Left renal cortex interstitium (tissue), 4 donors: ENCODE measurements at regions not wholly inside any gene's neighbourhood (a gene's known extent, or its start where the extent isn't known, plus 50 kb on each side); places are given as distances from the start of the nearest gene placed in this dataset.
A peak's percentile ranks its signal among the peaks of the same experiment; 100 is the strongest.
"Not testable (repeated sequence)": the region's sequence is repeated elsewhere in the genome, so short reads cannot be mapped to it uniquely, and the experiment has no call there.

Experiments
- DNase-seq, 4 donors: peaks; one replicate each; pipeline ENCODE4 v3.0.0-alpha.2; 2013; ENCODE audit warnings: low read depth in 4 of 4, low spot score in 2 of 4, missing footprints in 1 of 4

DNA sequence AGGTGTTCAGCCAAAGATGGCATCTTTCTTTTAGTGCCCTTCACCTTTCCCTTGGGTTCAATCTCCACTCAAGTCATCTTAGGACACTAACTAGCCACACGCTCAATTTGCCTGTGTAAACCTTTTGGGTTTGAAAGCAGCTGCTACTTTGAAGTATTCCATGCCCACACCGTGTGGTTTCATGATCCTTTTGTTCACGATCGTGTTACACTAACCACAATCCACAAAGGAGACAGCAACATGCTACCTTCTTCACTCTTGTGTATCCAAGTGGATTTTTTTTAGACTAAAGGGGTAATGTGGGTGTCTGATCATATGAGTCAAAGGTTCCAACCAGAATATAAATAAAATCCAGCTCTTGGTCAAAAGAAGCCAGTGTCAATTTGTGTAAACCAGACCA, 122.7 kb upstream of the FAR2 start:
- DNase-seq = no peak

GRCh38 chr12:29029484-29029883, 119.6 kb upstream of the FAR2 start:
- DNase-seq = not testable (repeated sequence)

DNA sequence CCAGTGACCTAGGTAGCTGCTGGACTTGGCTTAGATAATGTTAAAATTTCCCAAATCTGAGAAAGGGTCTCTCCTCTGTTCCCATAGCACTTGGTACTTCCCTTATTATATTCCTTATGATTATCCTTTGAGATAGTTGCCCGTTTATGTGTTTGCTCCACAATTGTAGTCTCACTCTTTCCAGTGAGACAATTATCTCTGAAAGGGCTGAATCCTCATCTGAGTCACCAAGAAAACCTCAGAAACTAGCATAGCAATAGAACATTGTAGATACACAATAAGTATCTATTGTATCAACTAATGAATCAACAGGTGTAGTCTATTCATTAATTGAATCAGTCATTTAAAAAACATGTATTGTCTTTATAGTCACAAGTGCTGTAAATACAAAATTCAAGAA, 119.1 kb upstream of the FAR2 start:
- DNase-seq = no peak

- no peak for DNase-seq
These were observed 116.6 kb upstream of the FAR2 start for GRCh38 chr12:29032446-29032845.

DNA sequence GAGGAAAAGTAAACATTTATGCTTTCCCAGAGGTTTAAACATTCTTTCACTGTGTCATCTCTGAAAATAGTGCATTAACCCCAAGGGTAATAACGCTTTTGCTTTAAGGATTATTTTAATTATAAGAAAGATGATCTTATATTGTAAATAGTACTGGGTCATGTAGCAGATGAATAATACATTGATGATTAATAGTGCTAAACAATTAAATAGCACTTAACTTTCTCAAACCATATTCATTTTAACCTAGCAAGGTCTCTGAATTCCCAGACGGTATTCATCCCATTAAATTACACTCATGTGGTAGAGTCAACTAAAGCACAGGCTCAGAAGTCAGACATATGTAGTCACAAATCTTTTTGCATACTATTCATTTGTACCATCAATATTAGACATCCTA, 115.6 kb upstream of the FAR2 start:
- no peak for DNase-seq

GRCh38 chr12:29035112-29035511, 114.0 kb upstream of the FAR2 start:
- DNase-seq = no peak

GRCh38 chr12:29039013-29039412, 110.1 kb upstream of the FAR2 start:
- no peak for DNase-seq

DNA sequence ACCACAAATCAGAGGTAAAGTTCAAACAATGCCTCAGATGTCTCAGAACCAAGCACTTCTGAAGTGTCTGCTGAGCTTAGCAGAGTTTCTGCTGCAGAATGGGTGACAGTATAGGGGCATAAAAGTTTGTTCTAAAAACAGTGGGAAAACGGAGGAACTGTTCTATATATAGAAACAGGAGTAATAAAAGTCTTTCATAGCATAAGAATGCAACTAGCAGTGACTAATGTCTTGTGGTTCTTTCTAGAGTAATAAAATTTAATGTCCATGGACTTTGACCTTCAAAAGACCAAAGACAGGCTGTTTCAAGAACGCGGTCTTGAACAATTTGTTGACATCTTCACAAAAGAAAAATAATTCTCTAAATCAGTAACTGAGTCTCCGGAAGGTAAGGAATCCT, 107.5 kb upstream of the FAR2 start:
- DNase-seq = peak in 1 of 4 donors; percentile 40

GRCh38 chr12:29043069-29043468, 106.0 kb upstream of the FAR2 start:
- DNase-seq = no peak

DNA sequence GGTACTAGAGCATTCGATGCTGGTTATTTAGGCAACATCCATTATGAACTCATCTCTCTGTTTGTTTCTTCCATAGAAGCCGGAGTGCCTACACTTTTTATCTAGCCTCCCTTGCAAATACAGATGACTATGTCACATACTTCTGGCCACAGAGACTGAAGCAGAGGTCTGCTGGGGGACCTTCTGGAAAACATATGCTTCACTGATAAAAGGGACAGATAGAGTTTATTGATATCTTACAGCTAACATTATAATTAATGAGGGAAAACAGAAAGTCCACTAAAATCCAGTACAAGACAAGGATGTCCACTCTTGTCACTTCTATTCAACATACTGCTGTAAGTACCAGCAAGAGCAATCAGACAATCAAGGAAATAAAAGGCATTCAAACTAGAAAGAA, 104.3 kb upstream of the FAR2 start:
- DNase-seq = no peak

DNA sequence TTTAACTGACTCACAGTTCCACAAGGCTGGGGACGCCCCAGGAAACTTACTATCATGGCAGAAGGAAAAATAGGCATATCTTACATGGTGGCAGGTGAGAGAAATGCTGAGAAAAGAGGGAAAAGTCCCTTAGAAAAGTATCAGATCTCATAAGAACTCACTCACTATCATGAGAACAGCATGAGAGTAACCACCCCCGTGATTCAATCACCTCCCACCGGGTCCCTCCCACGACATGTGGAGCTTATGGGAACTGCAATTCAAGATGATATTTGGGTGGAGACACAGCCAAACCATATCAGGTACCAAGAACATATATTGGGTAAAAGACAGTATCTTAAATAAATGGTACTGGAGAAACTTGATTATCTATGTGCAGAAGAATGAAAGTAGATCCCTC, 100.3 kb upstream of the FAR2 start:
- DNase-seq = no peak

GRCh38 chr12:29050503-29050902, 98.6 kb upstream of the FAR2 start:
- no peak for DNase-seq

- no peak for DNase-seq
These were observed 97.9 kb upstream of the FAR2 start for GRCh38 chr12:29051221-29051620.

GRCh38 chr12:29053567-29053966, 95.5 kb upstream of the FAR2 start:
- DNase-seq = no peak

- no peak for DNase-seq
These were observed 94.0 kb upstream of the FAR2 start for GRCh38 chr12:29054858-29055663.

DNA sequence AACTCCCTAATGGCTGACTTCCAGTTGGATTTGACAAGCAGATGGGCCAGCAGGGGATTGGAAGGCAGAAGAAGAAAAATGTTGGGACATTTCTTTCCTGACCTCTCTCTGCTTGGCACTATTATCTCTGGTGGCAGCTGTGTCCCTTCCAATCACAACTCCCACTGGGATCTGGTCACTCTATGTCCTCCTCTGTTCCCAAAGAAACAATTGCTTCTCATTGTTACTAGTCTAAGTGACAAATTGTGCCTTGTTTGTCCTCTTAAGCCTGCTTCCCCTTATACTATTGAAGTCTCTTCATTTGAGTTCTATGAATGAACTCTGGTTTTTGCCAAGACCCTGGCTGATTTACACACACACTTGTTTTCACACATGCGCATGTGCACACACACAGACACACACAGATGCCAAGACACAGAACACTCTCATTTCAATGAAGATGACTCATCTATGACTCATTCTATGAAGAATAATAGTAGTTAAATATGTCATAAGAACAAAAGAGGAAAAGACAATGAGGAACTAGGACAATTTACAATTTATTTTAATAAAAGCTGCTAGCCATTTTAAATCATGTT, 83.0 kb upstream of the FAR2 start:
- no peak for DNase-seq

DNA sequence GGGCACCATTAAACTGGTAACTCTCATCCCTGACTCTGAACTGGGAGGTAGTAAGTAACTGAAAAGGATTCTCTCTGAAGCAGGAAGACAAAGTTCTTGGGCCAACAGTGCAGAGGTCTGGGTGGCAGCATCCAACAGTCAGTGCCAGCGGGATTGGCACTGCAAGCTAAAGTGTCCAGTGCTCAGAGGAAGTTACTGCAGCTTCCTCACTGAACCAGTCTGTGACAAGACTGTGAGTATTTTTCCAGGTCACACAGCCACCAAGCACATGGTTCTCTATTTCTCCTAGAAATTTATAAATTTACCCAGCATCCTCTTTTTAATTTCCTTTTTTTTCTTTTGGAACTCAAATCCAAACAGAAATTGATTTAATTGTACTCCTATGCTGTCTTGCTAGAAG, 81.6 kb upstream of the FAR2 start:
- DNase-seq = no peak

DNA sequence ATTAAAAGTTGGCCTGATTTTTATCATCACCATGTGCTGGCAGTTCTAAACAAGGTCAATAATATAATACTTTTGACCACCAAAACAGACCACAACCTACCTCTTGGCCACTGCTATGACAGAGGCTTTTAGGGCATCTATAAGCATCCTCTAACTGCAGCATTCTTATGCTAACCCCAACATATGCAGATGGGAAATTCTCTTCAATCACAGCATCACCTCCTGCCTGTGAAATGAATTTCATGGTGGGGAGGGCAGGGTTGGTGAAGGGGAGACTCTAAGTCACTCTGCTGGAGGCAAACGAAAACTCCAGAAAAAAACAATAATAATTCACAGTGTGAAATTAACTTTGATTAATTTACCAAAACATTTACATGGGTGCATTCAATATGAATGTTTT, 78.8 kb upstream of the FAR2 start:
- DNase-seq = no peak

DNA sequence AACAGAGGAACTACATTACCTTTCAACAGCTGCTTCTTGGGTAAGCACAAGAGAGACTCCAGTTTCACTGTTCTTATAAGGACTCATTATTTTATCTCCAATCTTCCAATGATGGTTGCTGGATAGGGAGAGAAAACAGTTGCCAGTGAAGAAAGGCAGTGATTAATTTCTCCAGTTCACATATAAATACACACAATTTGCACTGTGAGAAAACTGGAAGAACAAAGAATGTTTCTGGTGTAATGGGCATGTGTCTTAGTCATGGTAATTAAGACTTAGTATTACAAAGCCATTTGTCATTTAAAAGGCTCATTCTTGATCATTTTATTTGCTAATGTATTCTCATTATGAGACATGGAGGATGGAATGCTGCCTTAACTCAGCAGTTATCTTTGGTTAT, 78.0 kb upstream of the FAR2 start:
- DNase-seq = no peak

DNA sequence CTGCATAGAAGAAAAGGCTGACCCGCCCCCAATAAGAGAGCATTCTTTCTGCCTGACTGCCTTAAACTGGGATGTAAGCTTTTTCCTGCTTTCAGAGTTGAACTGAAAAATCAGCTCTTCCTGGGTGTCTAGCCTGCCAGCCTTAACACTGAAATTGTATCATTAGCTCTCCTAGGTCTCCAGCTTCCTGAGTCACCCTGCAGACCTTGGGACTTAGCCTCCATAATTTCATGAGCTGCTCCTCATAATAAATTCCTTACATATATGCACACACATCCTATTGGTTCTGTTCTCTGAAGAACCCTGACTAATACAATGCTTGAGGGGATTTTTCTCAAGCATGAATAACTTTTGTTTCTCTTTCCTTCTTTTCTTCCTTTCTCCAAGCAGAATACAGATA, 76.4 kb upstream of the FAR2 start:
- DNase-seq = no peak

GRCh38 chr12:29073631-29074239, 75.3 kb upstream of the FAR2 start:
- peak; percentile 2 to 33 (median 6) for DNase-seq

- DNase-seq = no peak
These were observed 68.0 kb upstream of the FAR2 start for GRCh38 chr12:29081101-29081500.
